ENCODE measurements at regions not wholly inside any gene's neighbourhood (a gene's known extent, or its start where the extent isn't known, plus 50 kb on each side); places are given as distances from the start of the nearest gene placed in this dataset.

GRCh38 chr17:72303787-72304733, 183.2 kb downstream of the SOX9 start:
- DNase-seq: no peak

- no peak for DNase-seq
These were observed 184.0 kb downstream of the SOX9 start for GRCh38 chr17:72304859-72305258.

GRCh38 chr17:72305472-72305871, 184.7 kb downstream of the SOX9 start:
- DNase-seq: no peak

- DNase-seq: no peak
These were observed 185.2 kb downstream of the SOX9 start for GRCh38 chr17:72306037-72306436.

GRCh38 chr17:72307836-72308235, 187.0 kb downstream of the SOX9 start:
- no peak for DNase-seq

GRCh38 chr17:72308744-72309385, 188.0 kb downstream of the SOX9 start:
- DNase-seq: no peak

GRCh38 chr17:72311004-72311403, 190.2 kb downstream of the SOX9 start:
- no peak for DNase-seq

GRCh38 chr17:72315122-72315913, 194.5 kb downstream of the SOX9 start:
- DNase-seq: no peak

- DNase-seq: no peak
These were observed 197.3 kb downstream of the SOX9 start for GRCh38 chr17:72318131-72318530.

GRCh38 chr17:72321896-72322295, 201.1 kb downstream of the SOX9 start:
- DNase-seq: no peak

- no peak for DNase-seq
These were observed 211.5 kb downstream of the SOX9 start for GRCh38 chr17:72332367-72332766.

GRCh38 chr17:72333570-72333969, 212.8 kb downstream of the SOX9 start:
- no peak for DNase-seq

- DNase-seq: no peak
These were observed 213.4 kb downstream of the SOX9 start for GRCh38 chr17:72334205-72334604.

GRCh38 chr17:72336026-72336803, 215.4 kb downstream of the SOX9 start:
- no peak for DNase-seq

GRCh38 chr17:72336804-72337070, 215.9 kb downstream of the SOX9 start:
- no peak for DNase-seq

- no peak for DNase-seq
These were observed 217.5 kb downstream of the SOX9 start for GRCh38 chr17:72338304-72338703.

- no peak for DNase-seq
These were observed 218.3 kb downstream of the SOX9 start for GRCh38 chr17:72338847-72339790.

GRCh38 chr17:72340836-72341235, 220.0 kb downstream of the SOX9 start:
- no peak for DNase-seq

GRCh38 chr17:72342061-72342460, 221.2 kb downstream of the SOX9 start:
- no peak for DNase-seq

- no peak for DNase-seq
These were observed 222.1 kb downstream of the SOX9 start for GRCh38 chr17:72342627-72343527.

- no peak for DNase-seq
These were observed 223.1 kb downstream of the SOX9 start for GRCh38 chr17:72343911-72344310.
